CD4-positive, CD25-positive, alpha-beta regulatory T cell (primary cell): ENCODE measurements at regions not wholly inside any gene's neighbourhood (a gene's known extent, or its start where the extent isn't known, plus 50 kb on each side); places are given as distances from the start of the nearest gene placed in this dataset.
"Not testable (repeated sequence)": the region's sequence is repeated elsewhere in the genome, so short reads cannot be mapped to it uniquely, and the experiment has no call there.

Source experiments
- ATAC-seq, 2 donors: fragments of 150-1000 bp; cut with Tn5 transposase; one replicate each; pipeline ENCODE4 v1.10.0; 2021; ENCODE audit warnings: low read depth in 2 of 2, moderate number of reproducible peaks in 2 of 2, moderate library complexity in 1 of 2
- DNase-seq, 3 donors: peaks; one replicate each; pipeline versions ENCODE4 v3.0.0 to v3.0.0-alpha.2; 2012 to 2022; ENCODE audit warnings: mixed read lengths in 1 of 3
- H3K27ac ChIP-seq: one replicate; pipeline ENCODE4 v1.7.0; 2013; ENCODE audit warnings: mild to moderate bottlenecking, low read length; ENCODE audit not compliant: insufficient read depth, poor library complexity, severe bottlenecking
- H3K27me3 ChIP-seq: one replicate; pipeline ENCODE4 v1.7.0; 2013; ENCODE audit warnings: low read length; ENCODE audit not compliant: control insufficient read depth, insufficient read depth
- H3K36me3 ChIP-seq: one replicate; pipeline ENCODE4 v1.7.0; 2013; ENCODE audit warnings: mild to moderate bottlenecking, low read length, moderate library complexity; ENCODE audit not compliant: control insufficient read depth, insufficient read depth
- H3K4me1 ChIP-seq: 2 replicates; pipeline ENCODE4 v1.7.0; 2013; ENCODE audit warnings: mild to moderate bottlenecking, low read length; ENCODE audit not compliant: insufficient read depth, control insufficient read depth, poor library complexity, severe bottlenecking
- H3K4me3 ChIP-seq: one replicate; pipeline ENCODE4 v1.7.0; 2013; ENCODE audit warnings: low read depth, mild to moderate bottlenecking, low read length, moderate library complexity
- H3K9me3 ChIP-seq, 2 experiments: 1 replicate in 1 of 2; 2 replicates in 1 of 2; pipeline ENCODE4 v1.7.0; 2013; ENCODE audit warnings: low read length in 2 of 2, mild to moderate bottlenecking in 1 of 2, moderate library complexity in 1 of 2; ENCODE audit not compliant: control insufficient read depth in 2 of 2
- H3K27ac Mint-ChIP-seq, 3 donors: one replicate each; pipeline ENCODE4 v1.8.0; 2020 to 2022; ENCODE audit warnings: mild to moderate bottlenecking in 3 of 3, mixed read lengths in 3 of 3, moderate library complexity in 2 of 3
- H3K27me3 Mint-ChIP-seq: one replicate; pipeline ENCODE4 v1.8.0; 2022; ENCODE audit warnings: mild to moderate bottlenecking, mixed read lengths
- H3K36me3 Mint-ChIP-seq: one replicate; pipeline ENCODE4 v1.8.0; 2020; ENCODE audit warnings: mixed read lengths
- H3K4me1 Mint-ChIP-seq, 4 donors: one replicate each; pipeline ENCODE4 v1.8.0; 2020 to 2022; ENCODE audit warnings: mixed read lengths in 4 of 4, mild to moderate bottlenecking in 1 of 4
- H3K4me3 Mint-ChIP-seq, 4 donors: one replicate each; pipeline ENCODE4 v1.8.0; 2020 to 2022; ENCODE audit warnings: mild to moderate bottlenecking in 4 of 4, mixed read lengths in 4 of 4, moderate library complexity in 3 of 4
- H3K9me3 Mint-ChIP-seq, 7 donors: one replicate each; pipeline ENCODE4 v1.8.0; 2020 to 2022; ENCODE audit warnings: mixed read lengths in 7 of 7, mild to moderate bottlenecking in 3 of 7, moderate library complexity in 2 of 7

DNA sequence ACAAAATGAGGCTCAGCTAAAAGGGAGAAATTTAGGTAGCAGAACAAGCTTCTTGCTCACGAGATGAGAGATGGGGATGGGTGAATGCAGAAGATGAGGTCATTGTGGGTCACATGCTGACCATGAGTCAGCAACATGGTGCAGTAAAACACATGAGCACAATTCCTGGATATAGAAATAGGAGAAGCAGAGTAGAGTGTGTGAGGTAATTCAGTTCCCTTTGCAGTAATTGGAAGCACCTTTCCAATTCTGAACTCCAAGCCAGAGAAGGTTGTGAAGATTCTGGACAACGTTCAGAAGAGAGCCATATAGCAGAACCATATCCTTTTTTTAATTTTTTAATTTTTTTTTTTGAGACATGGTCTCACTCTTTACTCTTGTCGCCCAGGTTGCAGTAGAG is 62.0 kb upstream of the LMNTD1 start:
- Histone ChIP-seq H3K36me3 (no peaks in the 10 kb centered on the region), H3K9me3 (peaks cover 2 to 5% of the 10 kb centered on the region in 2 experiments), H3K27me3 (peaks cover 3% of the 10 kb centered on the region), H3K27ac (no peak overlapping the region), H3K4me3 (no peak overlapping the region), H3K4me1 (no peaks in the 10 kb centered on the region)
- peaks cover 0 to 10% (median 2%) of the 10 kb centered on the region in 7 donors for H3K9me3 Mint-ChIP-seq
- no peak overlapping the region for H3K27ac Mint-ChIP-seq
- no peaks in the 10 kb centered on the region for H3K36me3 Mint-ChIP-seq
- H3K4me3 Mint-ChIP-seq, result no peak overlapping the region
- DNase-seq (no peak), ATAC-seq (no peak)
- no peaks in the 10 kb centered on the region for H3K4me1 Mint-ChIP-seq
- no peaks in the 10 kb centered on the region for H3K27me3 Mint-ChIP-seq

DNA sequence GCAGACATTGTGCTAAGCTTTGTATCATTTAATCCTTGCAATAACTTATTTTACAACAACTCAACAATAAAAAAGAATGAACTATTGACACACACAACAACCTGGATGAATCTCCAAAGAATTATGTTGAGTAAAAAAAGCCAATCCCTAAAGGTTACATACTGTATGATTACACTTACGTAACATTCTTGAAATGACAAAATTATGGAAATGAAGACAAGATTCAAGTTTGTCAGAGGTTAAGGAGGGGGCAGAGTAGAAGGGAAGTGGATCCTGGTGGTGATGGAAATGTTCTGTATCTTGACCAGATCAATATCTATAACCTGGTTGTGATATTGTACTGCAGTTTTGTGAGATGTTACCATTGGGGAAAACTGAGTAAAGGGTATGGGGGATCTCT is 63.2 kb upstream of the LMNTD1 start:
- H3K36me3 Mint-ChIP-seq, result no peaks in the 10 kb centered on the region
- Histone ChIP-seq H3K27me3 (peaks cover 3% of the 10 kb centered on the region), H3K36me3 (no peaks in the 10 kb centered on the region), H3K4me3 (no peak overlapping the region), H3K4me1 (no peaks in the 10 kb centered on the region), H3K9me3 (peaks cover 0 to 2% of the 10 kb centered on the region in 2 experiments), H3K27ac (no peak overlapping the region)
- no peak for DNase-seq
- no peak overlapping the region for H3K4me3 Mint-ChIP-seq
- H3K27me3 Mint-ChIP-seq, result no peaks in the 10 kb centered on the region
- no peak overlapping the region for H3K27ac Mint-ChIP-seq
- peaks cover 0 to 10% (median 2%) of the 10 kb centered on the region in 7 donors for H3K9me3 Mint-ChIP-seq
- ATAC-seq, result no peak
- no peaks in the 10 kb centered on the region for H3K4me1 Mint-ChIP-seq

DNA sequence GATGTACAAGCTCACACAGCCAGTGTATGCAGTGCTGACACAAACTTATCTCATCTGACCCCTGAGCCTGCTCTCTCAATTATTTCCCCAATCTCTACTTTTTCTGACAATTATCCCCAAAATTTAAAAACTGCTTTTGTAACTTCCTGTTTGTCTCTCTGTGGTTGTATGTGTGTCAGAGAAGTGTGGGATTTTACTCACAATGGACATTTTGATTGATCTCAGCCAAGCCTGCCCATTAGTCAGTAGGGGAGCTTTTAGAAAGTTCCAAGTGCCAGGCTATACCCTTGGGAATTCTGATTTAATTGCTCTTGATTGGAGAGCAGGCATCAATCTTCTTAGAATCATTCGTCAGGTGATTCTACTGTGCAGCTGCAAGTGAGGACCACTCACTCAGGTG is 64.9 kb upstream of the LMNTD1 start:
- no peak for DNase-seq
- H3K9me3 Mint-ChIP-seq, result peaks cover 0 to 7% (median 1%) of the 10 kb centered on the region in 7 donors
- H3K4me1 Mint-ChIP-seq, result no peaks in the 10 kb centered on the region
- no peaks in the 10 kb centered on the region for H3K9me3 ChIP-seq
- no peak overlapping the region for H3K4me3 Mint-ChIP-seq
- H3K27me3 ChIP-seq, result no peaks in the 10 kb centered on the region
- H3K27me3 Mint-ChIP-seq, result no peaks in the 10 kb centered on the region
- no peaks in the 10 kb centered on the region for H3K36me3 ChIP-seq
- no peak for ATAC-seq
- H3K4me3 ChIP-seq, result no peak overlapping the region
- H3K36me3 Mint-ChIP-seq, result no peaks in the 10 kb centered on the region
- H3K27ac Mint-ChIP-seq, result no peak overlapping the region
- H3K4me1 ChIP-seq, result no peaks in the 10 kb centered on the region
- no peak overlapping the region for H3K27ac ChIP-seq

DNA sequence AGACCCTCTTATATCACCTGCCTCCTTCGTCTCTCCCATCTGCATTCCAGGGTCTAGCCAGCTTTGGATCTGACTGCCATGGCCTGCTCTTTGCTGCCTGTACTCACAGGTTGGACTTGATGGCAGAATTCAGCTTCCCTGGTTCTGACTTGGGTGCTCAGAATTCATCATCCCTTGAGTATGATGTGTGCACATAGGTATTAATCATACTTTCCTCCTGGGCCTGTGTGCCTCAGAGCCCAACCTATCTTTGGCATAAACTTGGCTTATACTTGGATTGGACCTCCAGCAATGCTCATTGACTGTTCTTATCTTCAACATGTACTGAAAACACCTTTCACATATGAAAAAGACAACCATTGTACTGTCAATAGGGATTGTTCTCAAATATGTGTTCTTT is 70.7 kb upstream of the LMNTD1 start:
- Histone ChIP-seq H3K27me3 (no peaks in the 10 kb centered on the region), H3K9me3 (no peaks in the 10 kb centered on the region), H3K4me1 (no peaks in the 10 kb centered on the region), H3K36me3 (no peaks in the 10 kb centered on the region), H3K4me3 (no peak overlapping the region), H3K27ac (no peak overlapping the region)
- no peak for DNase-seq
- H3K27me3 Mint-ChIP-seq, result no peaks in the 10 kb centered on the region
- H3K27ac Mint-ChIP-seq, result no peak overlapping the region
- H3K4me3 Mint-ChIP-seq, result no peak overlapping the region
- peaks cover 0 to 5% (median 1%) of the 10 kb centered on the region in 7 donors for H3K9me3 Mint-ChIP-seq
- no peaks in the 10 kb centered on the region for H3K4me1 Mint-ChIP-seq
- no peaks in the 10 kb centered on the region for H3K36me3 Mint-ChIP-seq
- ATAC-seq, result no peak

DNA sequence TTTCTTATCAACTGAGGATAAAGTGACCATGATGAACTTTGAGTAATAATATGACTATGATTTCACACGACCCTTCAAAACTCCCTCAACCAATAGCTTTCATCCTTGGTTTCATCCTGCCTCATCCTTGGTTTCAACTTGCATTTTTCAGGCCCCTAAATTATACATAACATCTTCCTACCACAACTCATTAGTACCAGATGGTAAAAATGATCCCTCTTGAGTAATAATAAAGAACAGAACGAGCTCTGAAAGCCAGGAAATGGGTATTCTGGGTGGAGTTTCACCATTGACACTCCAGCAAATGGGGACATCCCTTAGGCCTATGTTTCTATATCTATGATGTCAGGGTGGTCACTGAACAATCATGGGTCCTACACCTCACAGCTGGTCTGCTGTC is 72.1 kb upstream of the LMNTD1 start:
- H3K4me3 ChIP-seq, result no peak overlapping the region
- Mint-ChIP-seq H3K27ac (no peak overlapping the region), H3K27me3 (no peaks in the 10 kb centered on the region), H3K4me1 (no peaks in the 10 kb centered on the region), H3K36me3 (no peaks in the 10 kb centered on the region), H3K9me3 (peaks cover 0 to 5% (median 3%) of the 10 kb centered on the region in 7 donors), H3K4me3 (no peak overlapping the region)
- no peaks in the 10 kb centered on the region for H3K9me3 ChIP-seq
- no peaks in the 10 kb centered on the region for H3K27me3 ChIP-seq
- H3K27ac ChIP-seq, result no peak overlapping the region
- no peak for DNase-seq
- H3K4me1 ChIP-seq, result no peaks in the 10 kb centered on the region
- H3K36me3 ChIP-seq, result no peaks in the 10 kb centered on the region
- ATAC-seq, result no peak

DNA sequence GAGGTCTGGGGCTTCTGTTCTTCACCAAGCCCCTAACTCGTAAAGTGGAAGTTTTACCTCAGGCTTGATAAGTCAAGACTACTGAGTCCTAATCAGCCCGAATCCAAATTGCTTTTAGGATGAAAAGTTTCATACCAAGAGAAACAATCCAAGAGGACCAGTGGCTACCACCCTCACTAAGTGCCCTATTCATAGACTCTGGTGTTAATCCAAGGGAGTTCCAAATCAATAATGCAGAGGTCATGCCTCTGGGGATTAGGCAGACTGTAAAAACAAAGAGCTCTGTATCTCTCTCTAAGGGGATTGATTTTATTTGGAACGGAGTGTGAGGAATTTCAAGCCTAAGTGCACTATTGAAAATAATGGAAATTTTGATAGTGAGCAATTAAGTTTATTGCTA is 76.3 kb upstream of the LMNTD1 start:
- Histone ChIP-seq H3K4me1 (no peaks in the 10 kb centered on the region), H3K9me3 (no peaks in the 10 kb centered on the region), H3K4me3 (no peak overlapping the region), H3K27me3 (no peaks in the 10 kb centered on the region), H3K36me3 (no peaks in the 10 kb centered on the region), H3K27ac (no peak overlapping the region)
- no peak overlapping the region for H3K4me3 Mint-ChIP-seq
- H3K9me3 Mint-ChIP-seq, result peaks cover 0 to 10% (median 3%) of the 10 kb centered on the region in 7 donors
- H3K4me1 Mint-ChIP-seq, result peaks cover 0 to 7% (median 0%) of the 10 kb centered on the region in 4 donors
- H3K27me3 Mint-ChIP-seq, result no peaks in the 10 kb centered on the region
- no peaks in the 10 kb centered on the region for H3K36me3 Mint-ChIP-seq
- DNase-seq (no peak), ATAC-seq (no peak)
- no peak overlapping the region for H3K27ac Mint-ChIP-seq

DNA sequence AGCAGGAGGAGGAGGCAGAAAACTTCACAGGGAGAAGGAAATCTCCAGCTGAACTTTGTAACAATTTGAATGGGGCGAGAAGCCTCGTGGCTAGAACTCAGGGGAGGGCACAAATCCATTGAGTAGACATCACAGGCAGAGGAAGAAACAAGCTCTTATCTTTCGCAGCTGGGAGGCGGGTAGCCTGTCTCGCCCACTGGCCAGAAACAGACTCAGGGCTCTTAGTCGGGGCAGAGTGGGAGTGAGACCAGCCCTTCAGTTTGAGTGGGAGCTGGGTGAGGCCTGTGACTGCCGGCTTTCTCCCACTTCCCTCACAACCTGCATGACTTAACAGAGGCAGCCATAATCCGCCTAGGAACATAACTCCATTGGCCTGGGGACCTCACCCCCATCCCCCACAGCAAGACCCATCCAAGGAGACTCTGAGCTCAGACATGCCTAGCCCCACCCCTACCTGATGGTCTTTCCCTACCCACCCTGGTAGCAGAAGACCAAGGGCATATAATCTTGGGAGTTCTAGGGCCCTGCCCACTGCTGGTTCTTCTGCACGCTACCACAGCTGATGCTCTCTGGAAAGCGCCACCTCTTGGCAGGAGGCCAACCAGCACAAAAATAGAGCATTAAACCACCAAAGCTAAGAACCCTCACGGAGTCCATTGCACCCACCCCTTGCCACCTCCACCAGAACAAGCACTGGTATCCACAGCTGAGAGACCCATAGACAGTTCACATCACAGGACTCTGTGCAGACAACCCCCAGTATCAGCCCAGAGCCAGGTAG is 77.8 kb upstream of the LMNTD1 start:
- H3K4me1 Mint-ChIP-seq, H3K27me3 ChIP-seq, H3K36me3 Mint-ChIP-seq, H3K9me3 ChIP-seq, H3K27me3 Mint-ChIP-seq, DNase-seq, ATAC-seq, H3K4me3 ChIP-seq, H3K27ac Mint-ChIP-seq, H3K36me3 ChIP-seq, H3K4me1 ChIP-seq, H3K4me3 Mint-ChIP-seq, H3K27ac ChIP-seq: not testable (repeated sequence)
- H3K9me3 Mint-ChIP-seq, result peaks cover 0 to 13% (median 1%) of the 10 kb centered on the region in 7 donors

DNA sequence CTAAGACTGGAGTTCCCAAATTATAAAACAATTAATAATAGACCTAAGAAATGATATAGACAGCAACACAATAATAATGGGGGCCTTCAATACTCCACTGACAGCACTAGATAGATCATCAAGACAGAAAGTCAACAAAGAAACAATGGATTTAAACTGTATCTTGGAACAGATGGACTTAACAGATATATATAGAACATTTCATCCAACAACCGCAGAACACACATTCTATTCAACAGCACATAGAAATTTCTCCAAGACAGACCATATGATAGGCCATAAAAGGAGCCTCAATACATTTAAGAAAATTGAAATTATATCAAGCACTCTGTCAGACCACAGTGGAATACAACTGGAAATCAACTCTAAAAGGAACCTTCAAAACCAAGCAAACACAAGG is 80.1 kb upstream of the LMNTD1 start:
- peaks cover 0 to 13% (median 3%) of the 10 kb centered on the region in 7 donors for H3K9me3 Mint-ChIP-seq
- not testable (repeated sequence) for H3K27ac Mint-ChIP-seq, DNase-seq, H3K27me3 Mint-ChIP-seq, H3K4me1 ChIP-seq, H3K9me3 ChIP-seq, H3K4me1 Mint-ChIP-seq, H3K36me3 ChIP-seq, H3K27ac ChIP-seq, H3K36me3 Mint-ChIP-seq, H3K4me3 ChIP-seq, H3K4me3 Mint-ChIP-seq, H3K27me3 ChIP-seq, ATAC-seq
